Activated effector memory CD4-positive, alpha-beta T cell treated with anti-CD3 and anti-CD28 coated beads, Interleukin-2, amount 50 U/mL, for 16 hours (primary cell): ENCODE measurements at regions not wholly inside any gene's neighbourhood (a gene's known extent, or its start where the extent isn't known, plus 50 kb on each side); places are given as distances from the start of the nearest gene placed in this dataset.

Source experiments
- DNase-seq: peaks from one replicate; pipeline ENCODE4 v3.0.0-alpha.2; 2020

DNA sequence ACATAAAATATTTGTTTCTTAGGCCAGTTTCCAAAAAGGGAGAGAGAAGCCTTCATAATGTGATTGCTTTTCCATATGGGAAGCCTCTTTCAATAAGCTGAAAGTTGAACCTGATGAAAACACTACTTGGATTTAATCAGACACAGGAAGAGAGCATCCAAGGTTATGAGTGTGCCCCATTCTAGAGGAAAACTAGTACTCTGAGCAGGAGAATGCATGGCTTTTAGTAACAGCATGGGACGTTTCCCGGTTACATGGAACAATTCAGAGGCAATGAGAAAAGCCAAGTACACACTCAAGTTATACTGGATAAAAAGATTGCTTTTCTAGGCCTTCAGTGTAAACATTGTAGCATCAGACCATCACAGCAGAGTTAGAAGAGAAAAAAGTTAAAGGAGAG, 315.8 kb downstream of the ZNF516 start:
- no peak for DNase-seq

DNA sequence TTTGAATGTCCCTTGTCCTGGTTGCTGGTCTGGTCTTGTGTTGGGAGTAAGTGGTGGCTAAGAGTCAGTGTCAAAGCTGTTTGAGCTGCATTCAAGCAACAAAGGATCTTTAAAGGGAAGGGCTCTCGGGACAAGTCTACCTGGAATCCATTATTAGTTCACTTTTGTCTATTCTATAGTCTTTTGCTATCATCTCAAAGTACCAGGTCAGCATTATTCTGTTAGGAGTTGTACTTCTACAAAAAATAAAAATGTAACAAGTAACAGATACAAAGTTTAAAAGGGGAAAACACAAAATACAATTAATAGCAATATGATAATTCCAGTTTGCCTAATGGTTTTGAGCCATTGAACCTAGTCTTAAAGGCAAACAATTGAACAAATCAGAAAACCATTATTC, 317.9 kb downstream of the ZNF516 start:
- DNase-seq: no peak

DNA sequence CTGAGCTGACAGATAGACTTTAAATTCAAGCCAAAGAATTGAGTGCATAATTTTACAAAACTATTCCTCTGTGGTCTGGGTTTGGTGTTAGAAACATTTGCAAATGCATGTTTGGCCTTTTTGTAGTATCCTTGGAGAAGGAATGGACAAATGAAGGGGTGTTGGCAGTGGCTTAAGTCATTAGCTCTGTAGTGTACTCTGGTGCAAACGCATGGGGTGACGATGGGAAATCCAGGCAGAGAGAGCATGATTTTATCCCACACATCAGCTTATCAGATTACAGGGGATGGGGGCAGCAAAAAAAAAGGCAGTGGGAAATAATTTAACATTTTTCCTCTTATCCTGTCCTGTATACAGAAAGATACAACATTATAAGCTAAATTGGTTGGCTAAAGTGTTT, 320.6 kb downstream of the ZNF516 start:
- DNase-seq: no peak

DNA sequence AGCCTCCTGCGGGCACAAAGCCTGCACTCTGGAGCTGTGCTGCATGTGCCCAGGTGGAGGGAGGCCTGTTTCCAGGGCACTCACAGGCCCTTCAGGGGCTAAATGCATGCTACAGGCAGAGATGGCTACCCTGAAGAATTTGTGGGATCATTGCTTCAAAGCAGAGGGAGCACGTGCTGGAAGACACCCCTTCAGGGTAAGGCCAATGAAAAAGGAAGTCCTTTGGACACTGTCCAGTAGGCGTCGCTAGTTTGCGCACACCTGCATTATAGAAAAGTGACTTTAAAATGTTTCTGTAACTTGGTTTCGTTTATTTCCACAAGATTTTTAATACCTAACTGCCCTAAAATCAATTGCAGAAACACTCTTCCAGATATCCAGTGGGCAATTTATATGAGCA, 325.3 kb downstream of the ZNF516 start:
- DNase-seq: no peak

DNA sequence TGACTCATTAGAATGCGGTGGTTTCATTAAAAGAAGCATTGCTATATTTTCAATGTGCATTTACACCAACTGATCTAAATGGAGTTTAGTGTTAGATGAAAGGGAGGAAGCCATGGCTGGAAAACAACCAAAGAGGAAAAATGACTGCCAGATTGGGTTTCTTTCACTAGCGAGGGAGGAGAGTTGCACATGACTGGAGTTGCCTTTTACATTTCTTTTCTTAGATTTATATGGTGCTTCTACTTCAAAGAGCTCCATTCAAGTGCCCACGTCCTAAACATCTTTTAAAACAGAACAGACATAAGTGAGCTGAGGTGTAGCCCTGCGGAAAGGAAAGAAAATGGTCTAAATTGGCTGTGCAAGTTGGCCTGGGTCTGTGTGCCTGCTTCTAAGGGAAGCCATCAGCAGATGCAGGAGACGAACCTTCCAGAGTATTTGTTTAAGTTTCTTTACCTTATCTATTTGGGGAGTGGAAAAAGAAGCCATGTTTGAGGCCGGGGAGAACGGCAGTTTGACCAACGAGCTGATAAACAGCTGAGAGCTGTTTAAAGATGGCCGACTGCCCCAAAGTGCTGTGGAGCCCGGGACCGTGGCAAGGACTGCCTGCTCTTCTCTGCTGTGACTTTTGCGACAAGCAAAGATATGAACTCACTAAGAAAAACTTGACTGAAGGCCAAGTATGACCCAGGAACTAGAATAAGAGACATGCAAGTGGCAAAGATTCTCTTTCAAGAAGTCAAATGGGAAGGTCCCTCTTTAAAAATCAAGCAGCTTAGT, 327.0 kb downstream of the ZNF516 start:
- DNase-seq: no peak

DNA sequence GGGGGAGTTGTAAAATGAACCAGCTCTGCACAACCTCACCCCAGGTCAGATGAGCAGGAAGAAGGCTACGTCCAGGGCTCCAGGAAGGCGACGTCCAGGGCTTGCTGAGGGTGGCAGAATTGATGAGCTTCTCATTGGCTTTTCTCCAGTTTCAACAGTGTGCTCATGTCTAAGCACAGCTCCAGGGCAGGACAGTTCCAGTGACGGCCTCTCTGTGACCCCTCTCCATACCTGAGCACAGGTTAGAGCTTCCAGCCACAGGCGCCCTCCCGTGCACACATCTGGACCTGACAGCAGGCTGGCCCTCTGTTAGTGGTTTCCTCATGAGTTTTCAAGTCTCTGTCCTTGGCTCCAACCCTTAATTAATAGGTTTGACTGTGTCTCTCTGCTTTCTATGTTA, 327.6 kb downstream of the ZNF516 start:
- DNase-seq: no peak

DNA sequence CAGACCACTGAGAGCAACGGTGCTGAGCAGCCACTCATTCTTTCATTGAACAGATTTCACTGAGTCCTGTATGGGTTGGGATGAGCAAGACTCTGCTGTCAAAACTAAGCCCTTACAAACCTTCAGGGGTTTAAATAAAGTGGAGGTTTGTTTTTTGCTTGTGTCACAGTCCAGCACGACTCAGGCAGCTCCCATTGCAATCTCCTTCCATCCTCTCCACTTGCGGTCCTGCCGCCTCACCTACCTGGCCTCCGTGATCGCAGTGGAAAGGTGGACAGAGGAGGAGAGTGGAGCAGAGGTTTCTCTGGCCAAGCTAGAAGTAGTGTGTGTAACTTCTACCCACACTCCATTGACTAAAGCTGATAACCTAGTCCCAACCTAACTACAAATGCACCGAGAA, 332.2 kb downstream of the ZNF516 start:
- DNase-seq: no peak

DNA sequence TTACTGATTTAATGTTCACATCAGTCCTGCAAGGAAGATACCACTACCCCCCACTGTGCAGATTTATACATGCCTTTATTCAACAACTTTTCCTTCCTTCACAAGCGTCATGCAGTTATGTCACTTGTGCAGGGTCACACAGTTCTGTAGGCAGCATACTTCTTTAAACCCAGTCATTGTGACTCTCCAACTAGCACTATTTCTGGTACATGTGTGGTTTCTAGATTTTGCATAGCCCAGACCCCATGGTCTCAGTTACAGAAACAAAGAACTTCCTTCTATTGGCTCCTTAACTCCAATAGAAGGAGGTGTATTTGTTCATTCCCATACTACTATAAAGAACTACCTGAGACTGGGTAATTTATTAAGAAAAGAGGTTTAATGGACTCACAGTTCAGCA, 333.1 kb downstream of the ZNF516 start:
- no peak for DNase-seq

DNA sequence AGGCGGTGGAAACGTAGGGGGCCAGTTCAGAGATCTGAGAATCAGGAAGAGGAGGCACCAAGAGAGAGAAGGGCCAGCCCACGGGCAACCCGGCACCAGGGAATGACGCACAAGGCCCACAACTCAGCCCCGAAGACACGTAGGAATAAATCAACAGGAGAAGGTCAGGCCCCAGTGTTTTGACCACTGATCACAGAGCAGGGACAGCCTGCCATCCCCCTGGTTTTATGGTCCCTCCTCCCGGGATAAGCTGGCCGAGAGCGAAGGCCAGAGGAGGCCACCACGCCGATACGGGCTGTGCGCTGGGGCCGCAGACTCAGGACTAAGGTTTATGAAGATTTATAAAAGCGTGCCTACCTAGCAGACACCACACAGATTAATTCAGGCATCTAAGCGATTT, 341.4 kb downstream of the ZNF516 start:
- no peak for DNase-seq

DNA sequence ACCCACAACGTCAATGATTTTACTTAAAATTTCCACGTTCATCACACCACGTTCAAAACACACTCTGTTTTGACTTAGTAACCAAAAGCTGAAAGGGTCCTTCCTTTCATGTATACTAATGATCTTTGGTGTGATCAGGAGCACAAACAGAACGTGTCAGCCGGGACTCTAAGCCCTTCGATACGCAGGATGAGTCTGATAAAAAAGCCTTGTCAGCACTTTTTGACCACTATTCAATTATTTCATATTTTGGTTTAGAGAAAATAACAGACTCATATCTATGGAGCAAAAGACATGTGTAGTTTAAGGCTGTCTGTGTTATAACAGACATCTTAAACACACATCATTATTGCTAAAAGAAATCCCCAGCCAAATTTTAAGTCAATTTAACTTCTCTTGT, 345.3 kb downstream of the ZNF516 start:
- DNase-seq: no peak

DNA sequence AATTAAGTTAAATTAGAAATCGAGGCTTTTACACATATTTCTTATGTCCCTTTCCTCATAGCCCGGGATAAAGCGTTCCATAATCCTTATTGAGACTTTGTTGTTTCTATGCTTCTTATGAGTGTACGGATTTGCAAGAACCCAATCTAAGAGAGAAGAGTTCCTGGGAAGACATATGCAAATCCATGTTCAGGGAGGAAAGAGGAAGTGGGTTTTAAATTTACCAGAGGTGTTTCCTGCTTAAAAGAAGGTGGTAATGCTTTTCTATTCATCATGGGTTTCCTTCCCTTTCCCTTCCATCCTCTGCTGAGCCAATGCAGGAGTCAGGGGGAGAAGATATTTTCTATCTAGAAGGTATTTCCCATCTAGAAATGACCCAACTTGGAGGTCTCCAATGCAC, 345.8 kb downstream of the ZNF516 start:
- DNase-seq: no peak

DNA sequence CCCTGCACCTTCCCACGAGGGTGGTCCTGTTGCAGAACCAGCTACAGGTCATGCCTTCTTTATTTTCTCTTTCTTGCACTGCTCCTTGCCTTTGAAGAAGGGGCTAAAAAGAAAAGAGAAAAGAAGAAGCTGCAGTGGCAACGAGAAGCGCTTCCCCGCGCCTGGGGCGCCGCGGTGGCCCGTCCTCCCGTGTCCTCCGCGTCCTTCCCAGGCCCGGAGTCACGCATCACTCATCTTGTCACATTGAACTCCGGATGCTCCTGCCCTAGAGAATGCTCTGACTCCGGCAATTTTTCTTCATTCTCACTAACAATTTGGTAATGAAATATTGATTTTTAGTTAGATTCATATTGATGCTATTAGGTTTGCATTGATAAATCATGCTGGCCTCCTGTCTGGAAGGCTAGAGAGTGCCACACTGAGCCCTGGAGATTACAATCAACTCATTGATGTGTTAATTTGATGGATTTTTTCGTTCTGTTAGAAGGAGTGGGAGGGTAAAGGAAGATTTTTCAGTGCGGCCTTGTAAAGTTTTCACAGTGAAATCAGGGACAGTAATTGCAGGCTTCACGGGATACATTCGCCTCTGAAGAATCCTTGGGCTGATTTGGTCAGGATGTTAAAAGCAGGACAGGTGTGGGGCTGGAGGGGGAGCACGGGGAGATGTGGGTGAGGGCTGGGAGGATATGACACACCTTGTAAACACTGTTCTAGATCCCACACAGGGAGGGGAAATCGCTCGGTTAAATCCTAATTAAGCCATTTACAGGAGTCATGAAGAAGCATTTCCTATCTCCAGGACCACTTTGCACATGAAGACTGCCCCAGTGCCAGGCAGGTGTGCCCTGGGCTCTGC, 349.3 kb downstream of the ZNF516 start:
- no peak for DNase-seq

DNA sequence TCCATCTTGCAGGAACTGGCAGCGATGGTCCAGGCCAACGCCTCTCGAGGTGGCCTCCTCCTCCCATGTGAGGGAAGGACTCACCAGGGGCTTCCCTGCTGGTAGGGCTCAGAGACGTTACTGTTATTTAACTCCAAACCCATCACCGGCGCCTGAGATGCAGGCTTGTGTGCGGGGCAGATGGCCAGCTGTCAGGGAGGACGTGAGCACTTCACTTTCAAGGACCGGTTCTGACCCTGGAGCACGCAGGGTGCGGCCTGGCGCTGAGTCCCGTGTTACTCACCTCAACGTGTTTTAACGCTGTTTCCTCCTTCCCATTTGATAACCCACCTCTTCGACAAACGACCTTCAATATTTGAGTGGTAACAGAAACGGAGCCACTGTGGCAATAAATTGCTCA, 350.2 kb downstream of the ZNF516 start:
- DNase-seq: no peak

DNA sequence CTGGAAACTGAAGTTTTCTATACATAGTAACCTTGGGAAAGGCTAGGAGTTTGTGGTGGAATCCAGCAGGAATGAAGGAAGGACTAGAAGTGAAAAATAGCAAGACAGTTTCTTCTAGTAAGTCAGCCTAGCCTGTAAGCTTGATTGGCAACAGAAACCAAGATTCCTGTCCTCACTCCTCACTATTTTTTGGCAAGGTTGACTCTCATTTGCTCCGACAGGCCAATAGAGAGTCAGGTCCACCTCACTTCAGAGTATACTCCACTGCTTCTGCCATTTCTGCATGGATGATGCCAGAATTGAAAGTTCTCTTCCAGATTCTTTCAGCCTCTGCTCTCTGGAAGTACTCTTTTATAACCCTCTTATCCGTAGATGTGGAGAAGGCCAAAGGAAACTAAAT, 352.4 kb downstream of the ZNF516 start:
- DNase-seq: no peak

DNA sequence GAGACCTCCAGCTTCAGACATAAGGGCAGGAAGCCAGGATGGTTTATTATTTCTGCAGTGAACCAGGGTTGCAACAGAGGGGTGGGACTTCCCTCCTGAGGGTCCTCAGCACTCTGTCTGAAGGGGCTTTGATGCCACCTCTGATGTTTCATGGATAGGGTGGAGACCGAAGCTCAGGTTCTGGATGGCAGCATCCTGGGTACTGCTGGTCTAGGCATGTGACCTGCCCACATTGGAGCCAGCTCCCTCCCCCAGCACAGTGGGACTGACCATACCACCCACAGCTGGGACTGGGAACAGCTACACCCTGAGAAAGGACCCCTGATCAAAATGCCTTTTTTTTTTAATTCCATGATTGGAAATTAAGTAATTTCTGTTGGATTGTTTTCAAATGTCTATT, 355.2 kb downstream of the ZNF516 start:
- DNase-seq: no peak

DNA sequence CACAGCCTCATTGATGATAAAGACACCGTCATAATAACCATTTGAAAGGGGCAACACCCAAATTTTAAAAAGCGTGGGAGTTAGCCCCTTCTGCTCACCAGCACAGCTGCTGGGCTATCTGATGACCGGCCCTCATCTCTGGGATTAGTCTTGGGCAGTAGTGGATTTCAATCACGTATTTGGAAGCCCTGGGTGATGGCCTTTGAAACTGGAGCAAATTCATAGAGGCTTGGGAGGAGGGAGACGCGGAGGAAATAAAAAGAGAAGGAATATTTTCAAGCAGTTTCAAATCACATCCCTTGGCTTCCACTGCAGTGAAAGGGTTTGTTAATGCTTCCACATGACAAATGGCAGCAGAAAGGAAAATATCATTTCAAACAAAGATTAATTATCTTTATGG, 357.8 kb downstream of the ZNF516 start:
- DNase-seq: no peak

DNA sequence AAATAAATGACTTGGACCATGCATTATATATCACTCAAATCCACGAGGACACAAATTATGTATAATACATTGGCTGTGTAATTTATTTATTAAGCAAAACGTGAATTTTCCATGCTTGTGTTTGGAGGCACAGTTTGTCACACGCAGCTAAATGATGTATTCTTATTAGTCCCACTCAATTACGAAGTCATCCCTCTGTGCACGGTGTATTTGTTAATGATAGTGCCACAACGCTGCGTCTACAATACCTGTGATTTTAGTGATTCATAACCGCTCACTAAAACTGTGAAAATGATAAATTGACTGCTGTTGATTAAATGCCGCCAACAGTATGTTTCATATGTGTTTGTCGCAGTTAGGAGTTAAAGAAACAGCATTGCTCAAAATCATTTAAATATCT, 358.3 kb downstream of the ZNF516 start:
- no peak for DNase-seq

DNA sequence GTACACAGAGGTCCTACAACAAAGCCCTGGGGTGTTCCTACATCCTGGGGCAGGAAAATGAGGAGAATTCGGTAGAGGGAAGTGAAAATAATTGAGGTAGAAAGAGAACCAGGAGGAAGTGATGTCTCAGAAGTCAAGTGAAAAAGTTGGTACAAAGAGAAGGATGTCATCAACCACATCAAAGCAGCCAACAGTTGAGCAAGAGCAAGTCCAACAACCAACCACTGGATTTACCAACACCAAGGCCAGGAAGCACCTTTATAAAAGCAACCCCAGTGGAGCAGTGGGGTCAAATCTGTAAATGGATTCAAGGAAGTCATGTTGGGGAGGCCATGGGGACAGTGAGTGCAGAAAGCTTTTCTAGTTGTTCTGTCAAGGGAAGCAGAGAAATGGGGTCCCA, 360.4 kb downstream of the ZNF516 start:
- DNase-seq: no peak

DNA sequence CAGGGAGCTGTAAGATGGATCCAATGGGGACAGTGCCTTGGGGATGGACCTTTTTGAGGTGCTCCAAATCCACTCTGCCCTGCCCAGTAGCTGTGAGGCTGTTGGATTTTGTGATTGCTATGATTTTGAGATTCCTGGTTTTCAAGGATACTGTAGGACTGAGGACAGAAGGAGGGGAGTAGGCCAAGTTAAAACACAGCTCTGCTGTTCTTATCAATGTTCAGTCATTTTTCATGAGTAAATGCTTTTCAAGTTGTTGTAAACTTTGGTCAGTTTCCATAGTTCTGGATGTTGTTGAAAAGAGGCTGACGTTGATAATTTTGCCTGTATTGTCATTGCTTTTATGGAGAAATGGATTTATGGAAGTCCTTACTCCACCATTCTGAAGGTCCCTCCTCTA, 361.2 kb downstream of the ZNF516 start:
- no peak for DNase-seq

DNA sequence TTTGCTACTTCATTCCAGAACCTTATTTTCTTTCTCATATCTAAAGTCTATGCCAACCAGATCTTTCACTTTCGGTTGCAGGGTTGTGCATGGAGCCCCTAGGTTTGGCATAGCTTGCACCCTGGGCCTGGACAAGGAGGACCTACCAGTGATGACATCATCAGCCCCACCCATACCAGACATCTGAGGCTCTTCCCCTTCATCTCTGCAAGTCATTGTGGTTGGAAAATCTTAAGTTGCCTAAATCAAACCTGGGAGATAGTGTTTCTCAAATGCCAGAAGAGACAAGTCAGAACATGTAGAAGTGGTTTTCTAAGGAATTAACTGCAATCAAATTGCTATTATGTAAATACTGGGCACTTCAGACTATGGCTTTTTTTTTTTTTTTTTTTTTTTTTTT, 363.3 kb downstream of the ZNF516 start:
- no peak for DNase-seq

DNA sequence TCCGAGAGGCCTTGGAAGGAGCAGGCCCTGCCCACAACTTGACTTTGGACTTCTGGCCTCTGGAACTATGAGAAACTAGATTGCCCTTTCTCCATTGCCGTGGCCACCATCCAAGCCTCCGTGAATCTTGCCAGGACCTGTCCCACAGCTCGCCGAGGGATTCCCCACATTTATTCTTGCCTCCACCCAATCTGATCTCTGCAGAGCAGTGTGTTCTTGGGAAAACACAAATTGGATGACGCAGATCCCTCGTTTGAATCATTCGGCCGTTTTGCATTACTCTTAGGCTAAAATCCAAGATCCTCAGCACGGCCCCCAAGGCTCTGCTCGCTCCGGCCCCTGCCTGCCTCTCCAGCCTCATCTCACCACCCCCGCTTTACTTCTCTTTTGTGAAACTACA, 364.2 kb downstream of the ZNF516 start:
- DNase-seq: no peak

DNA sequence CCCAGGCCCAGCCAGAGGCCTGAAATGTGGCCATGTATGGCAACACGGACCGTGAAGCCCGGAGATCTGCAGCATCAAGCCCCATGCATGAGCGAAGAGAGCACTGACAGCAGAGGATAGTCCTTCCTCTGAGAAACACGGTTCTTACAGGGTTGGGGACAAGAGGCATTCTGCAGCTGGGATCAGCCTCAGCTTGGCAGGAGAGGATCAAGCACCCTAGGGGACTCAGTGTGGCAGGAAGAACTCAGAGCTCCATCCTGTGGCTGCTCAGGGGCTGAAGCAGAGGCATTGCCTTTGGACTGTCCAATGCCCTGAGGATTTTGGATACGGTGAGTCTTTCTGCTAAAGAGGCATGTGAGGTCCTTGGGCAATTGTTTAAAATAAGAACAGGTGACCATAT, 368.7 kb downstream of the ZNF516 start:
- DNase-seq: no peak

DNA sequence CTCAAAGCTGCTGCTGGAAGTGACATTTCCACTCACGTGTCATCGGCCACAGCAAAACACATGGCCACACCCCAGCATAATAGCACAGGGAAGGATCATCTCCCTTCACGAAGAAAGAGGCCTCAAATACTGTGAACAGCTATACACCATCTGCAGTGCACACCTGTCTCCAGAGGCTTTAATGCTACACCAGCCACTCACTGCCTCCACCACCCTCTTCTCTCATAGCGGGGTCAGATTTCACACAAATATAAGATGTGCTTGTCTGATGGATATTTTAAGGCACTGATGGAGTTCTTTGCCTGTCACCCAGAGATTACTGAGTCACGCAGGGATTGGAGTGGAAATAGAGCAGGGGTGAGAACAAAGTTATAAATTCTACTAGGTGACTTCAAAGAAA, 374.0 kb downstream of the ZNF516 start:
- DNase-seq: no peak

DNA sequence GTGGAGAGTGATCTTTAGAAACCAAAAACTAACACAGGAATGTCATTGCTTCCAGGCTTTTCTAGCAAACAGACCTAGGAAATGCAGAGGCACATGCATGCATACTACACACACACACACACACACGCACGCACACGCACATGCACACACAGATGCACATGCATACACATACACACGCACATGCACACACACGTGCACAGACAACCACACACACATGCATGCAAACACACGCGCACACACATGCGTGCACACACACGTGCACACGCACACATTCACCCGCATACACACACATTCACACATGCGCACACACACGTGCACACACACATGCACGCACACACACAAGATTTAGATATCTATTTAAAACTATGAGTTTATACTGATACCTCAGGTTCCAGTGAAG, 379.5 kb downstream of the ZNF516 start:
- DNase-seq: no peak

DNA sequence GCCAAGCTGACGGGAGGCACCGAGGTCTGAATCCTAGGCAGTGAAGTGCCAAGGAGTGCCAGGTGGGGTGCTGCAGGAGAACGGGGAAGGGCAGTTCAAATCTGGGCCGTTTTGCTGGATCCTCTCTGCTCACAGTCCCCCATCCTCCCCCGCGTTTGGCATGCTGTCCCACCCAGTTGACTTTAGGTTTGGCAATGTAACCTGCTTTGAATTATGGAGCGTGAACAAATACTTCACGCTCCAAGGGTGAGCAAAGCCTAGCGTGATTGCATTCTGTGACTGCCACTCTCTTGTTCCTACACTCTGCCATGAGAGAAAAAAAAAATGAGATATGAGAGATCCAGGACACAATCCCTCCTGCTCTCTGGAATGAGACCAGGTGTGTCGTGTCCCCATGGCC, 381.9 kb downstream of the ZNF516 start:
- no peak for DNase-seq
